ENCODE measurements at regions not wholly inside any gene's neighbourhood (a gene's known extent, or its start where the extent isn't known, plus 50 kb on each side); places are given as distances from the start of the nearest gene placed in this dataset.

DNA sequence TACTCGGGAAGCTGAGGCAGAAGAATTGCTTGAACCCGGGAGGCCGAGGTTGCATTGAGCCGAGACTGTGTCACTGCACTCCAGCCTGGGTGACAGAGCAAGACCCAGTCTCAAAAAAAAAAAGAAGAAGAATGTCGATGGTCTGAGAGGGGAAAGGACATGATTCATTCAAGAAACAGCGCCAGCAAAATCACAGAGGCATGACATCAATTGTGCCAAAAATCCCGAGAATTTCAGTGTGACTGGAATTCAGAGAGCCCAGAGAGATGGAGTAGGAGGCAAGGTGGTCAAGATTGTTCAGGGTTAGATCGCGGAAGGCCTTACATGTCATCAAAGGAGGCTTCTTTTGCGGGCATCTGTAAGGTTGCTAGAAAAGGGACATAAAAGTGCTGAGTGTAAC is 483.3 kb downstream of the VRK1 start:
- TF ChIP-seq, protein P1, sequence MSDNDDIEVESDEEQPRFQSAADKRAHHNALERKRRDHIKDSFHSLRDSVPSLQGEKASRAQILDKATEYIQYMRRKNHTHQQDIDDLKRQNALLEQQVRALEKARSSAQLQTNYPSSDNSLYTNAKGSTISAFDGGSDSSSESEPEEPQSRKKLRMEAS (IDR thresholded peaks at IDR 0.05; ENCODE audit: low read depth, low read length): no peak
- TF ChIP-seq MYC (IDR thresholded peaks at IDR 0.05; ENCODE audit: low read depth, low read length) (no peak), POLR2A (IDR thresholded peaks at IDR 0.05; ENCODE audit: extremely low read depth, insufficient read length) (no peak)
- TF ChIP-seq, protein P2, sequence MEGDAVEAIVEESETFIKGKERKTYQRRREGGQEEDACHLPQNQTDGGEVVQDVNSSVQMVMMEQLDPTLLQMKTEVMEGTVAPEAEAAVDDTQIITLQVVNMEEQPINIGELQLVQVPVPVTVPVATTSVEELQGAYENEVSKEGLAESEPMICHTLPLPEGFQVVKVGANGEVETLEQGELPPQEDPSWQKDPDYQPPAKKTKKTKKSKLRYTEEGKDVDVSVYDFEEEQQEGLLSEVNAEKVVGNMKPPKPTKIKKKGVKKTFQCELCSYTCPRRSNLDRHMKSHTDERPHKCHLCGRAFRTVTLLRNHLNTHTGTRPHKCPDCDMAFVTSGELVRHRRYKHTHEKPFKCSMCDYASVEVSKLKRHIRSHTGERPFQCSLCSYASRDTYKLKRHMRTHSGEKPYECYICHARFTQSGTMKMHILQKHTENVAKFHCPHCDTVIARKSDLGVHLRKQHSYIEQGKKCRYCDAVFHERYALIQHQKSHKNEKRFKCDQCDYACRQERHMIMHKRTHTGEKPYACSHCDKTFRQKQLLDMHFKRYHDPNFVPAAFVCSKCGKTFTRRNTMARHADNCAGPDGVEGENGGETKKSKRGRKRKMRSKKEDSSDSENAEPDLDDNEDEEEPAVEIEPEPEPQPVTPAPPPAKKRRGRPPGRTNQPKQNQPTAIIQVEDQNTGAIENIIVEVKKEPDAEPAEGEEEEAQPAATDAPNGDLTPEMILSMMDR (IDR thresholded peaks at IDR 0.05; ENCODE audit: low read depth, low read length): no peak
- H3K4me3 ChIP-seq (ENCODE audit: low read depth, low read length): no peak overlapping the region
- no peak for DNase-seq (ENCODE audit: low read depth)

- TF ChIP-seq MYC (IDR thresholded peaks at IDR 0.05; ENCODE audit: low read depth, low read length) (no peak), POLR2A (IDR thresholded peaks at IDR 0.05; ENCODE audit: extremely low read depth, insufficient read length) (no peak)
- TF ChIP-seq, protein P1 (IDR thresholded peaks at IDR 0.05; ENCODE audit: low read depth, low read length): no peak
- TF ChIP-seq, protein P2 (IDR thresholded peaks at IDR 0.05; ENCODE audit: low read depth, low read length): no peak
- no peak overlapping the region for H3K4me3 ChIP-seq (ENCODE audit: low read depth, low read length)
- DNase-seq (ENCODE audit: low read depth): no peak
Measured at GRCh38 chr14:97281741-97282140, 484.6 kb downstream of the VRK1 start.

DNA sequence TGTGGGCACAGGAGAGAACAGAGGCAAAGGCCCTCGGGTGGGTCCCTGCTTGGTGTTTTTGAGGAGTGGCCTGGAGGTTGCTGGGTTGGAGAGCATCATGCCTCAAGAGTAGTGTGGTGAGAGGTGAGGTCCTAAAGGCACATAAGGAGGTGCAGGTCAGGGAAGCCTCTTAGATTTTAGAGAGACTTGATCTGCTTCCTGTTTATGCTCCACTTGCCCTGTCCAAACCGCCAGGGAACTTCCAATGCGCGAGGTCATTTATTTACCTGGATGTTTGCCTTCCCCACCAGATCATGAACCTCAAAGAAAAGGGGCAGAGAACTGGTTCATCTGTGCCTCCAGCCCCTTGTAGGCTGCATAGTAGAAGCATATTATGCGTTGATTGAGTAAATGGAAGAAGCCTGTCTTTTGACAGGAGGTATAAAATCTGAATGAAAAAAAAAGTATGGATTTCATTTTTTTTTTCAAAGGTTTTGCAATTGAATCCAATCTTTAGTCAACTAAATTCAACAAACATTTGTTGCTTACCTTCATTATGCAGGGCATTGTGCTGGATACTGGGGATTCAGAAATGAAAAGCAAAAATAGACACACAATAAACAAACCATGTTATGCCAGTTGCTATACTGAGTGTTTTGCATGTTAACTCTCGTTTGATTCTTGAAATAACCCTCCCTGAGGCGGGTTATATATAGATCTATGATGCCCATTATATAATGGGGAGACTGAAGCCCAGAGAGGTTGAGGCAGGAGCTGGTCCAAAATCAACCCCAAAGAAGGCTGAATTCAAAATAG is 485.2 kb downstream of the VRK1 start:
- H3K4me3 ChIP-seq (ENCODE audit: low read depth, low read length): no peak overlapping the region
- TF ChIP-seq MYC (IDR thresholded peaks at IDR 0.05; ENCODE audit: low read depth, low read length): no peak
- TF ChIP-seq POLR2A (IDR thresholded peaks at IDR 0.05; ENCODE audit: extremely low read depth, insufficient read length): no peak
- TF ChIP-seq, protein P2 (IDR thresholded peaks at IDR 0.05; ENCODE audit: low read depth, low read length): no peak
- TF ChIP-seq, protein P1 (IDR thresholded peaks at IDR 0.05; ENCODE audit: low read depth, low read length): no peak
- DNase-seq (ENCODE audit: low read depth): no peak

GRCh38 chr14:97283005-97283403 is 485.8 kb downstream of the VRK1 start:
- no peak overlapping the region for H3K4me3 ChIP-seq (ENCODE audit: low read depth, low read length)
- DNase-seq (ENCODE audit: low read depth): no peak
- TF ChIP-seq POLR2A (IDR thresholded peaks at IDR 0.05; ENCODE audit: extremely low read depth, insufficient read length): no peak
- TF ChIP-seq MYC (IDR thresholded peaks at IDR 0.05; ENCODE audit: low read depth, low read length): no peak
- TF ChIP-seq, protein P2 (IDR thresholded peaks at IDR 0.05; ENCODE audit: low read depth, low read length): no peak
- TF ChIP-seq, protein P1 (IDR thresholded peaks at IDR 0.05; ENCODE audit: low read depth, low read length): no peak

- no peak overlapping the region for H3K4me3 ChIP-seq (ENCODE audit: low read depth, low read length)
- no peak for DNase-seq (ENCODE audit: low read depth)
- no peak for TF ChIP-seq MYC (IDR thresholded peaks at IDR 0.05; ENCODE audit: low read depth, low read length)
- TF ChIP-seq, protein P2 (IDR thresholded peaks at IDR 0.05; ENCODE audit: low read depth, low read length): no peak
Measured at GRCh38 chr14:97283426-97283825, 486.2 kb downstream of the VRK1 start.

Measured in NB4 (cell line).